ENCODE measurements at regions not wholly inside any gene's neighbourhood (a gene's known extent, or its start where the extent isn't known, plus 50 kb on each side); places are given as distances from the start of the nearest gene placed in this dataset.
"Not testable (repeated sequence)": the region's sequence is repeated elsewhere in the genome, so short reads cannot be mapped to it uniquely, and the experiment has no call there.

GRCh38 chr10:70991140-70992124 is 103.1 kb upstream of the PCBD1 start:
- DNase-seq: no peak

GRCh38 chr10:70992436-70992835 is 104.1 kb upstream of the PCBD1 start:
- DNase-seq: no peak

- DNase-seq: no peak
These were observed 104.7 kb upstream of the PCBD1 start for GRCh38 chr10:70993051-70993450.

- DNase-seq: no peak
These were observed 108.2 kb upstream of the PCBD1 start for GRCh38 chr10:70996549-70996948.

- DNase-seq: no peak
These were observed 108.9 kb upstream of the PCBD1 start for GRCh38 chr10:70997236-70997635.

GRCh38 chr10:70998086-70998485 is 109.7 kb upstream of the PCBD1 start:
- DNase-seq: no peak

- DNase-seq: no peak
These were observed 113.1 kb upstream of the PCBD1 start for GRCh38 chr10:71001470-71001869.

- no peak for DNase-seq
These were observed 116.1 kb upstream of the PCBD1 start for GRCh38 chr10:71004176-71005075.

- DNase-seq: no peak
These were observed 117.3 kb upstream of the PCBD1 start for GRCh38 chr10:71005337-71006305.

GRCh38 chr10:71006506-71006905 is 118.1 kb upstream of the PCBD1 start:
- no peak for DNase-seq

- no peak for DNase-seq
These were observed 119.2 kb upstream of the PCBD1 start for GRCh38 chr10:71007516-71007915.

GRCh38 chr10:71008150-71008549 is 119.8 kb upstream of the PCBD1 start:
- DNase-seq: no peak

GRCh38 chr10:71009126-71009525 is 120.8 kb upstream of the PCBD1 start:
- DNase-seq: no peak

- no peak for DNase-seq
These were observed 122.4 kb upstream of the PCBD1 start for GRCh38 chr10:71010730-71011129.

GRCh38 chr10:71011141-71011540 is 122.8 kb upstream of the PCBD1 start:
- DNase-seq: no peak

GRCh38 chr10:71014021-71014805 is 125.8 kb upstream of the PCBD1 start:
- no peak for DNase-seq

GRCh38 chr10:71015674-71016073 is 127.3 kb upstream of the PCBD1 start:
- no peak for DNase-seq

GRCh38 chr10:71020061-71020460 is 131.7 kb upstream of the PCBD1 start:
- not testable (repeated sequence) for DNase-seq

GRCh38 chr10:71021402-71021801 is 133.0 kb upstream of the PCBD1 start:
- no peak for DNase-seq

- no peak for DNase-seq
These were observed 135.4 kb upstream of the PCBD1 start for GRCh38 chr10:71023704-71024283.

- DNase-seq: no peak
These were observed 136.1 kb upstream of the PCBD1 start for GRCh38 chr10:71024490-71024889.
